Panc1 (cell line): ENCODE measurements at regions not wholly inside any gene's neighbourhood (a gene's known extent, or its start where the extent isn't known, plus 50 kb on each side); places are given as distances from the start of the nearest gene placed in this dataset.

ENCODE experiments used
- POLR2AphosphoS5 ChIP-seq: IDR thresholded peaks from 2 replicates; pipeline ENCODE4 v1.6.1; 2012; ENCODE audit warnings: mild to moderate bottlenecking, low read depth, low read length, moderate library complexity
- TCF7L2 ChIP-seq: IDR thresholded peaks from 2 replicates; pipeline ENCODE4 v1.6.1; 2011; ENCODE audit warnings: mild to moderate bottlenecking, low read depth, low read length, inconsistent platforms
- TF ChIP-seq, protein P1 (sequence below): fragments of 450-650 bp; IDR thresholded peaks from 2 replicates; pipeline ENCODE4 v1.5.1; 2017; ENCODE audit warnings: mild to moderate bottlenecking
- TF ChIP-seq, protein P2 (sequence below), 2 experiments: IDR thresholded peaks; 2 replicates each; pipeline ENCODE4 v1.6.1; 2011 to 2012; ENCODE audit warnings: low read depth in 2 of 2, control low read depth in 1 of 2, low read length in 1 of 2, mild to moderate bottlenecking in 1 of 2, moderate library complexity in 1 of 2; ENCODE audit not compliant: insufficient read depth in 1 of 2

DNA sequence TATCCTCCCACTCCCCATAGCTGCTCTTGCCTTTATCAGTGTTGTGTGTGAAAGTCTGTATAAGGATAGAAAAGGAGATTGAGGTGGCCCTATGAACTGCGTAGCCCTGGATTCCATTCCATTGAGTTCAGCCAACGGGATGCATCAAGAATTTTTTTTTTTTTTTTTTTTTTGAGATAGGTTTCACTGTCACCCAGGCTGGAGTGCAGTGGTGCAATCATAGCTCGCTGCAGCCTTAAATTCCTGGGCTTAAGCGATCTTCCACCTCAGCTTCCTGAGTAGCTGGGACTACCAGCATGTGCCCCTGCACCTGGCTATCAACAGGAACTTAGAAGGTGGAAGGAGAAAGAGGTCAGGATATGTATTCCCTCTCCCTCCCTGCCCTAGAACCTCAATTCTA, 187.2 kb upstream of the SPRY1 start:
- TF ChIP-seq, protein P1, sequence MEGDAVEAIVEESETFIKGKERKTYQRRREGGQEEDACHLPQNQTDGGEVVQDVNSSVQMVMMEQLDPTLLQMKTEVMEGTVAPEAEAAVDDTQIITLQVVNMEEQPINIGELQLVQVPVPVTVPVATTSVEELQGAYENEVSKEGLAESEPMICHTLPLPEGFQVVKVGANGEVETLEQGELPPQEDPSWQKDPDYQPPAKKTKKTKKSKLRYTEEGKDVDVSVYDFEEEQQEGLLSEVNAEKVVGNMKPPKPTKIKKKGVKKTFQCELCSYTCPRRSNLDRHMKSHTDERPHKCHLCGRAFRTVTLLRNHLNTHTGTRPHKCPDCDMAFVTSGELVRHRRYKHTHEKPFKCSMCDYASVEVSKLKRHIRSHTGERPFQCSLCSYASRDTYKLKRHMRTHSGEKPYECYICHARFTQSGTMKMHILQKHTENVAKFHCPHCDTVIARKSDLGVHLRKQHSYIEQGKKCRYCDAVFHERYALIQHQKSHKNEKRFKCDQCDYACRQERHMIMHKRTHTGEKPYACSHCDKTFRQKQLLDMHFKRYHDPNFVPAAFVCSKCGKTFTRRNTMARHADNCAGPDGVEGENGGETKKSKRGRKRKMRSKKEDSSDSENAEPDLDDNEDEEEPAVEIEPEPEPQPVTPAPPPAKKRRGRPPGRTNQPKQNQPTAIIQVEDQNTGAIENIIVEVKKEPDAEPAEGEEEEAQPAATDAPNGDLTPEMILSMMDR = no peak
- TF ChIP-seq POLR2AphosphoS5 = no peak
- TF ChIP-seq, protein P2, sequence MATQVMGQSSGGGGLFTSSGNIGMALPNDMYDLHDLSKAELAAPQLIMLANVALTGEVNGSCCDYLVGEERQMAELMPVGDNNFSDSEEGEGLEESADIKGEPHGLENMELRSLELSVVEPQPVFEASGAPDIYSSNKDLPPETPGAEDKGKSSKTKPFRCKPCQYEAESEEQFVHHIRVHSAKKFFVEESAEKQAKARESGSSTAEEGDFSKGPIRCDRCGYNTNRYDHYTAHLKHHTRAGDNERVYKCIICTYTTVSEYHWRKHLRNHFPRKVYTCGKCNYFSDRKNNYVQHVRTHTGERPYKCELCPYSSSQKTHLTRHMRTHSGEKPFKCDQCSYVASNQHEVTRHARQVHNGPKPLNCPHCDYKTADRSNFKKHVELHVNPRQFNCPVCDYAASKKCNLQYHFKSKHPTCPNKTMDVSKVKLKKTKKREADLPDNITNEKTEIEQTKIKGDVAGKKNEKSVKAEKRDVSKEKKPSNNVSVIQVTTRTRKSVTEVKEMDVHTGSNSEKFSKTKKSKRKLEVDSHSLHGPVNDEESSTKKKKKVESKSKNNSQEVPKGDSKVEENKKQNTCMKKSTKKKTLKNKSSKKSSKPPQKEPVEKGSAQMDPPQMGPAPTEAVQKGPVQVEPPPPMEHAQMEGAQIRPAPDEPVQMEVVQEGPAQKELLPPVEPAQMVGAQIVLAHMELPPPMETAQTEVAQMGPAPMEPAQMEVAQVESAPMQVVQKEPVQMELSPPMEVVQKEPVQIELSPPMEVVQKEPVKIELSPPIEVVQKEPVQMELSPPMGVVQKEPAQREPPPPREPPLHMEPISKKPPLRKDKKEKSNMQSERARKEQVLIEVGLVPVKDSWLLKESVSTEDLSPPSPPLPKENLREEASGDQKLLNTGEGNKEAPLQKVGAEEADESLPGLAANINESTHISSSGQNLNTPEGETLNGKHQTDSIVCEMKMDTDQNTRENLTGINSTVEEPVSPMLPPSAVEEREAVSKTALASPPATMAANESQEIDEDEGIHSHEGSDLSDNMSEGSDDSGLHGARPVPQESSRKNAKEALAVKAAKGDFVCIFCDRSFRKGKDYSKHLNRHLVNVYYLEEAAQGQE (IDR thresholded peaks at IDR 0.05; ENCODE audit: insufficient read depth in 1 of 2, low read depth in 2 of 2, low read length in 1 of 2) = no peak
- no peak for TF ChIP-seq TCF7L2
